OCI-LY1 (cell line): ENCODE measurements at regions not wholly inside any gene's neighbourhood (a gene's known extent, or its start where the extent isn't known, plus 50 kb on each side); places are given as distances from the start of the nearest gene placed in this dataset.

ENCODE experiments used
- H2AFZ ChIP-seq: fragments of 200-600 bp; sonication (generic), shearing (Covaris generic); 2 replicates; pipeline ENCODE4 v1.6.0; 2014; ENCODE audit warnings: antibody characterized with exemption, mild to moderate bottlenecking, low read length
- H3F3A ChIP-seq: fragments of 200-600 bp; sonication (generic), shearing (Covaris generic); 2 replicates; pipeline ENCODE4 v1.6.0; 2014; ENCODE audit warnings: mild to moderate bottlenecking, antibody characterized with exemption, low read length, moderate library complexity; ENCODE audit not compliant: insufficient read depth
- H3K27ac ChIP-seq: fragments of 200-600 bp; sonication (generic); 2 replicates; pipeline ENCODE4 v1.5.1; 2014; ENCODE audit warnings: low read length, mixed run types, mild to moderate bottlenecking, low read depth; ENCODE audit not compliant: poor library complexity, severe bottlenecking
- H3K27me3 ChIP-seq: fragments of 200-600 bp; sonication (generic); 2 replicates; pipeline ENCODE4 v1.6.0; 2014; ENCODE audit warnings: antibody characterized with exemption, mild to moderate bottlenecking, low read length, moderate library complexity; ENCODE audit not compliant: insufficient read depth
- H3K36me3 ChIP-seq: fragments of 200-600 bp; sonication (generic); 2 replicates; pipeline ENCODE4 v1.6.1; 2014; ENCODE audit warnings: mild to moderate bottlenecking, antibody characterized with exemption, low read length, moderate library complexity, mixed read lengths; ENCODE audit not compliant: insufficient read depth
- H3K4me1 ChIP-seq: fragments of 200-600 bp; sonication (generic); 2 replicates; pipeline ENCODE4 v1.5.1; 2014; ENCODE audit warnings: mild to moderate bottlenecking, low read length, moderate library complexity; ENCODE audit not compliant: insufficient read depth, severe bottlenecking
- H3K4me2 ChIP-seq: fragments of 200-600 bp; sonication (generic), shearing (Covaris generic); 2 replicates; pipeline ENCODE4 v1.6.1; 2014; ENCODE audit warnings: low read length
- H3K4me3 ChIP-seq: fragments of 200-600 bp; sonication (generic); 2 replicates; pipeline ENCODE4 v1.5.1; 2014; ENCODE audit warnings: low read length, low read depth, mild to moderate bottlenecking, mixed read lengths; ENCODE audit not compliant: poor library complexity, severe bottlenecking
- H3K79me2 ChIP-seq: fragments of 200-600 bp; shearing (Covaris generic); 2 replicates; pipeline ENCODE4 v1.6.1; 2016; ENCODE audit warnings: mixed run types, low read length, mixed read lengths; ENCODE audit not compliant: insufficient read depth
- H3K9ac ChIP-seq: fragments of 200-600 bp; sonication (generic), shearing (Covaris generic); 2 replicates; pipeline ENCODE4 v1.6.1; 2014; ENCODE audit warnings: mild to moderate bottlenecking, low read length, mixed read lengths
- H3K9me2 ChIP-seq: fragments of 200-600 bp; sonication (generic), shearing (Covaris generic); 2 replicates; pipeline ENCODE4 v1.6.1; 2014; ENCODE audit warnings: low read depth, mild to moderate bottlenecking, low read length, mixed read lengths
- H3K9me3 ChIP-seq: fragments of 200-600 bp; shearing (Covaris generic); 2 replicates; pipeline ENCODE4 v1.6.1; 2014; ENCODE audit warnings: low read length, mixed read lengths
- H4K20me1 ChIP-seq: fragments of 200-600 bp; sonication (generic), shearing (Covaris generic); 2 replicates; pipeline ENCODE4 v1.6.0; 2016; ENCODE audit warnings: mild to moderate bottlenecking, low read length; ENCODE audit not compliant: insufficient read depth
- EZH2 ChIP-seq: fragments of 200-600 bp; sonication (generic), shearing (Covaris generic); IDR thresholded peaks from 2 replicates; pipeline ENCODE4 v1.8.0; 2017; ENCODE audit warnings: borderline replicate concordance, mixed run types, mild to moderate bottlenecking, antibody characterized with exemption, low read length, moderate library complexity, mixed read lengths
- TF ChIP-seq, protein P1 (sequence below): fragments of 200-600 bp; sonication (generic), shearing (Covaris generic); IDR thresholded peaks from 2 replicates; pipeline ENCODE4 v1.5.1; 2017; ENCODE audit warnings: mild to moderate bottlenecking, antibody characterized with exemption, low read length, moderate library complexity, mixed read lengths

DNA sequence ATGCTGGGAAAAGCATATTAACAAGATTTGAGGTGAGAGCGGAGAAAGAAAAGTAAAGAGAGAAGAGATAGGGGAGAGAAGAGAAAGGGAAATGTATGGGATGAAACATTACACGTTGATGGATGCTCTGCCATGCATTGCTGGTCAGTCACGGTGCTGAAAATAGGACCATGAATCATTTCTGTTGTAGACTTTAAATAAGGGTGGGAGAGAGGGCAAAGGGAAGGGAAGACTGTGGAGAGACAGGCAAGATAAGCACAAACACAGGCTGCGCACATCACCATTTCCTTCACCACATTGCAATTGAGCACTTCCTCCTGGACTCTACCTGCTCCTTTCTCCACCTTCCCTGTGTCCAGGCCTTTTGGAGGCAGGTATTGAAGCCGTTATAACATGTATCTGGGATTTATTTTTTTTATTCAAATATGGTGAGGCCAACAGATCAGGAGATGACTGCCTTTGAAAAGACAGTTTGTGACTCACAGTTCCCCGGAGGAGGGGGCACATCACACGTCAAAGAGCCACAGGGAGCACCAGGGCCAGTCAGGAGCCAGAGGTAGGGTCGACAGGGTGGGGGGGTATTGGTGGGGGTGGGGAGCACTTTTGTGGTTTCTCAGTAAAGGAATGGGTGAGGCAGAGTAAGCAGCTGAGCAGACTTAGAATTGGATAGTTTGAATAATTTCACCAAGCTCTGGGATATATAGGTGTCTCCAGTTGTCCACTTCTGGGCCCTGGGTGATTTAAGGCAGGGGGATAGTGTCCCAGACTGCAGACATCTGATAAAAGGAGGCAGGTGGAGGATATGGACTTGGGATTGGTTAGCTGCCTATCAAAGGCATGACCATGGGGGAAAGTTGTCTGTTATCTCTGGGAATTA lies 372.8 kb upstream of the ST6GAL2 start:
- Histone ChIP-seq H3K9ac (no peak overlapping the region), H3K4me3 (no peak overlapping the region), H3K27me3 (no peaks in the 10 kb centered on the region), H4K20me1 (no peaks in the 10 kb centered on the region), H3K36me3 (no peaks in the 10 kb centered on the region), H3K9me2 (no peaks in the 10 kb centered on the region), H3F3A (no peaks in the 10 kb centered on the region), H3K4me1 (no peaks in the 10 kb centered on the region), H3K79me2 (no peaks in the 10 kb centered on the region), H3K27ac (no peak overlapping the region), H3K4me2 (no peak overlapping the region), H3K9me3 (no peaks in the 10 kb centered on the region), H2AFZ (no peak overlapping the region)
- TF ChIP-seq, protein P1, sequence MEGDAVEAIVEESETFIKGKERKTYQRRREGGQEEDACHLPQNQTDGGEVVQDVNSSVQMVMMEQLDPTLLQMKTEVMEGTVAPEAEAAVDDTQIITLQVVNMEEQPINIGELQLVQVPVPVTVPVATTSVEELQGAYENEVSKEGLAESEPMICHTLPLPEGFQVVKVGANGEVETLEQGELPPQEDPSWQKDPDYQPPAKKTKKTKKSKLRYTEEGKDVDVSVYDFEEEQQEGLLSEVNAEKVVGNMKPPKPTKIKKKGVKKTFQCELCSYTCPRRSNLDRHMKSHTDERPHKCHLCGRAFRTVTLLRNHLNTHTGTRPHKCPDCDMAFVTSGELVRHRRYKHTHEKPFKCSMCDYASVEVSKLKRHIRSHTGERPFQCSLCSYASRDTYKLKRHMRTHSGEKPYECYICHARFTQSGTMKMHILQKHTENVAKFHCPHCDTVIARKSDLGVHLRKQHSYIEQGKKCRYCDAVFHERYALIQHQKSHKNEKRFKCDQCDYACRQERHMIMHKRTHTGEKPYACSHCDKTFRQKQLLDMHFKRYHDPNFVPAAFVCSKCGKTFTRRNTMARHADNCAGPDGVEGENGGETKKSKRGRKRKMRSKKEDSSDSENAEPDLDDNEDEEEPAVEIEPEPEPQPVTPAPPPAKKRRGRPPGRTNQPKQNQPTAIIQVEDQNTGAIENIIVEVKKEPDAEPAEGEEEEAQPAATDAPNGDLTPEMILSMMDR: no peak
- no peak for TF ChIP-seq EZH2

DNA sequence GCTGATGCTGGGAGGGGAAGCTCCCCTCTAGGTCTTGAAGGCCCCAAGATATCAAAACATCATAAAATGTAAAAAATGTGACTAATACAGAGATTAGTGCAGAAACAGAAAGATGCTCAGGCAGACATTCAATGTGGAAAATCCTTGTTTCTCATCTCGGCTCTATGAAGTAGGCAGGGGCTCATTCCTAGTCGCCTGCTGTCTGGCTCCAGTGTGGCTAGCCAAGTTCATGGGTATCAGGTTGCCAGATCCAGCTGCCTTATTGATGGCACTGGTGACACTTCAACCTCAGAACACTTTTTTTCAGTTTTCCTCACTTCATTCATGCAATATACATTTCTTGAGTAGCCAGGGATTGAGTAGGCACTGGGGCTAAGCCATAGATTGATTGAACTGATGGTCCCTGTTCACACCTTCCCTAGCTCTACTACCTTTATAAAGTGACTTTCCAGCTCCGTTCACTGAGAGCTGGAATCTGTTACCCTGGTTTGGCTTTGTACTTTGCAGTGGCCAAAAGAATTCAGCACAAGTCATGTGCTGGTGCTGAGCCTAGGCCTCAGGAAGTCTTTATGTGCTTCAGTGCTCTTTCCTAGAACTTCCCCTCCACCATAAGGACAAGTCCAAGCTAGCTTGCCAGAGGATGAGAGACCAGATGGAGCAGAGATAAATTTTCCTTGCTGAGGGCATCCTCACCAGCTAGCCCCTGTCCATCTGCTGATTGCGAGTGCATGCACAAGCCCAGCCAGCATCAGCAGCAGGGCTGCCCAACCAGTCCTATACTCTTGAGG lies 373.6 kb upstream of the ST6GAL2 start:
- no peaks in the 10 kb centered on the region for H3K9me2 ChIP-seq
- no peak overlapping the region for H2AFZ ChIP-seq
- no peak overlapping the region for H3K27ac ChIP-seq
- H3K79me2 ChIP-seq: no peaks in the 10 kb centered on the region
- no peaks in the 10 kb centered on the region for H3K36me3 ChIP-seq
- TF ChIP-seq, protein P1: no peak
- no peak for TF ChIP-seq EZH2
- H3K9me3 ChIP-seq: no peaks in the 10 kb centered on the region
- no peak overlapping the region for H3K4me3 ChIP-seq
- H3F3A ChIP-seq: no peaks in the 10 kb centered on the region
- no peaks in the 10 kb centered on the region for H4K20me1 ChIP-seq
- H3K27me3 ChIP-seq: no peaks in the 10 kb centered on the region
- no peak overlapping the region for H3K4me2 ChIP-seq
- H3K9ac ChIP-seq: no peak overlapping the region
- no peaks in the 10 kb centered on the region for H3K4me1 ChIP-seq

DNA sequence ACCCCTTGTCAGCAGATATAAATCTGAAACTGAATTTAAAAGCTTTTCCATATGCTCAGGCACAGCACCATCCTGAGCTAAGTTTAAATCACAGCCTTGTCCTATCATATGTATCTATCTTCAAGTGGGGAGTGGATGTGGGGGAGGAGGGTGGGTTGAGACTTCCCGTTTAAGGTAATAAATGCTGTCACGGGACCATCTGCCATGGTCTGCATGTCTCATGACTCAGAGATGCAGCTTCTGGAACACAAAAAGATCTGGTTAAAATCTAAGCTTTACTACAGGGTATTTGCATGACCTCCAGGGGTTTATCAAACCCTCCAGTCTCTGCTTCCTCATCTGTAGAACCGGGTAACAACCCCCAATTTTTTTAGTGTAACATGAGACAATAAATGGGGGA lies 377.7 kb upstream of the ST6GAL2 start:
- Histone ChIP-seq H3K9ac (no peak overlapping the region), H3K4me1 (no peaks in the 10 kb centered on the region), H2AFZ (no peak overlapping the region), H3F3A (no peaks in the 10 kb centered on the region), H3K27me3 (no peaks in the 10 kb centered on the region), H4K20me1 (no peaks in the 10 kb centered on the region), H3K79me2 (no peaks in the 10 kb centered on the region), H3K36me3 (no peaks in the 10 kb centered on the region), H3K27ac (no peak overlapping the region), H3K4me3 (no peak overlapping the region), H3K9me2 (no peaks in the 10 kb centered on the region), H3K4me2 (no peak overlapping the region), H3K9me3 (no peaks in the 10 kb centered on the region)
- TF ChIP-seq EZH2: no peak
- TF ChIP-seq, protein P1: no peak
